Peyer's patch (tissue), 4 donors: ENCODE measurements at regions not wholly inside any gene's neighbourhood (a gene's known extent, or its start where the extent isn't known, plus 50 kb on each side); places are given as distances from the start of the nearest gene placed in this dataset.

Experiments used
- DNase-seq, 3 donors: peaks; one replicate each; pipeline ENCODE4 v3.0.0-alpha.2; 2017 to 2019
- H3K27ac ChIP-seq, 4 donors: fragments of 200-600 bp; sonication (generic); one replicate each; pipeline ENCODE4 v1.5.1; 2016 to 2019
- H3K27me3 ChIP-seq, 2 donors: fragments of 200-600 bp; sonication (generic); one replicate each; pipeline ENCODE4 v1.5.1; 2019
- H3K36me3 ChIP-seq, 3 donors: fragments of 200-600 bp; sonication (generic); one replicate each; pipeline ENCODE4 v1.5.1; 2016 to 2019
- H3K4me1 ChIP-seq, 4 donors: fragments of 200-600 bp; sonication (generic); one replicate each; pipeline ENCODE4 v1.5.1; 2016 to 2019
- H3K4me3 ChIP-seq, 4 donors: fragments of 200-600 bp; sonication (generic); 1 replicate in 3 of 4; 2 replicates in 1 of 4; pipeline ENCODE4 v1.5.1; 2016 to 2019; ENCODE audit warnings: mild to moderate bottlenecking in 1 of 4
- H3K9me3 ChIP-seq, 4 donors: fragments of 200-600 bp; sonication (generic); one replicate each; pipeline ENCODE4 v1.5.1; 2016 to 2019; ENCODE audit warnings: mild to moderate bottlenecking in 1 of 4
- CTCF ChIP-seq, 6 experiments: fragments of 450-650 bp in 4 of 6; fragments of 200-600 bp in 2 of 6; sonication (generic) in 1 of 6; IDR thresholded peaks; one replicate each; pipeline ENCODE4 v1.5.1; 2017 to 2019; ENCODE audit warnings: antibody characterized with exemption in 6 of 6, mild to moderate bottlenecking in 3 of 6, moderate library complexity in 1 of 6
- POLR2A ChIP-seq, 2 donors: fragments of 450-650 bp; IDR thresholded peaks; one replicate each; pipeline ENCODE4 v1.5.1; 2017; ENCODE audit warnings: antibody characterized with exemption in 2 of 2, mild to moderate bottlenecking in 2 of 2, moderate library complexity in 2 of 2

DNA sequence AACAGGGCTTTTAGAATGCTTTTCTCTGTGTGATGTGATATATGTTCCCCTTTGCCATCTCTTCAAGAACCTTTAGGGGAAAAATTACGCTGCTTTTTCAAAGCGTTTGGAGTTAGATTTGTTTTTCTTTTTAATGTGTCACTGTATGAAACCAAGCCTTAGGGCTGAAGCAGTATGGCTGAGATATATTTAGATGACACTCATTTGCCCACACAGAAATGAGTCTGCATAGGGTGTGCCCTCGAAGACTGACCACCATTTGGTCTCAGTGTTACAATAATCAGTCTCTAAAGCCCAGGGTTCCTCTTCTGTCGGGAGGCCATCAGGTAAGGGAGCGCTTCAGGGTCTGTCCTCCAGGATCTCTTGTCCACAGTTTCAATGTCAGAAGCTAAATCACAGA, 213.0 kb upstream of the NCAM1 start:
- H3K36me3 ChIP-seq = no peaks in the 10 kb centered on the region
- H3K27ac ChIP-seq = no peak overlapping the region
- TF ChIP-seq POLR2A (IDR thresholded peaks at IDR 0.05) = no peak
- TF ChIP-seq CTCF (IDR thresholded peaks at IDR 0.05) = no peak
- no peak for DNase-seq
- H3K4me1 ChIP-seq = no peaks in the 10 kb centered on the region
- H3K9me3 ChIP-seq = no peaks in the 10 kb centered on the region
- H3K27me3 ChIP-seq = no peaks in the 10 kb centered on the region
- H3K4me3 ChIP-seq = no peak overlapping the region

DNA sequence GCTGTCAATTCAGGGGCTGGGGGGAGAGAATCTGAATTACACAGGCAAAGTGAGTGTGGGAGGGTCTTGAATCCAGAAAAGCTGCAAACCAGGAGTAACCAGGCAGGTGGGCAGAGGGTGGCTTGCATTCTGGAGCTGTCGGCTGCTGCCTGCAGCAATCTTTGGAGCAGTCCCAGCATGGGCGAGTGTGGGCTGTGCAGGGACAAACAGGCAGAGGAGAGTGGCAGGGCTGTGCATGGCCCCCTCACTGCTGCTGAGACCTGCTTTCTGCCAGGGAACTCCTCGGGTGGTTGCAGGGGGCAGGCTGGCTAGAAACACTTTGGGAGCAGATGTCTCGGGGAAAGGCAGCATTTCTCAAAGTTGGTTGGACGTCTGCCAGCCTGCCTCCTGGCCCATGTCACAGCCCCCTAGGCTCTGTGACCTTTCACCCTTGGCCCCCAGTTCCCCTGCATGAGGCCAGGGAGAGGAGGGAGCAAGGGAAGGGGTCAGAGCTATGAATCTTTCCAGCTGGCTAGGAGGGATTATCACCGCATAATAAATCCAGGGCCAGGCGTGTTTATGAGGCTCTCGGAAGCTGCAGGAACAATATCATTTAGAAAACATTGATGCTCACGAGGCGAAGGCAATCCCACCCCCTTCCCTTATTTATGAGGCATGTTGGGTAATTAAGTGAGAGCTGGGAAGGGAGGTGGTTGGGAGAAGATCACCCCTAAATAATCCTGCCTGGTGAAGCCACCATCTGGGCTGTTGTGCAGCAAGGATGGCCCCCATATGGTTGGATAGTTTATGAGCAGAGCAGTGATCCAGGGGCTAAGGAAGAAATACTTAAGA, 212.3 kb upstream of the NCAM1 start:
- TF ChIP-seq POLR2A (IDR thresholded peaks at IDR 0.05) (no peak), CTCF (IDR thresholded peaks at IDR 0.05) (no peak)
- no peak for DNase-seq
- Histone ChIP-seq H3K27me3 (no peaks in the 10 kb centered on the region), H3K4me1 (no peaks in the 10 kb centered on the region), H3K36me3 (no peaks in the 10 kb centered on the region), H3K27ac (no peak overlapping the region), H3K9me3 (no peaks in the 10 kb centered on the region), H3K4me3 (no peak overlapping the region)

DNA sequence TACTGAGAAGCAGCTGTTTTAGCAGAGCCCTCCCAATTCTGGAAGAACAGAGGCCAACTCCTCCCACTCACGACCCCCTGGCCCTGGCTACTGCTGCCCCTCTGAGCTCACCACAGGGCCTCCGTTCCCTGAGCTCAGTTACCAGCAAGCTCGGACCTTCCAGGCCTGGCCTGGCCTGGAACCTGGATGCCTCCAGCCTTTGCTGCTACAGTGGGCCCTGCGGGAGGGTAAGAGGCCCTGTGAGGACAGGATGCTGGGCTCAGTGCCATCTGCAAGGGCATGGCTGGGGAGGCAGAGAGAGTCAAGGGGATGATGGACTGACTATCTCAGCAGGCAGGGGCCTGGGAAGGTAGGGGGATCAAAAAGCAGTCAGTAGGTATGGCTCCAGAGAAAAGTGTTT, 209.9 kb upstream of the NCAM1 start:
- no peaks in the 10 kb centered on the region for H3K27me3 ChIP-seq
- no peaks in the 10 kb centered on the region for H3K9me3 ChIP-seq
- TF ChIP-seq CTCF (IDR thresholded peaks at IDR 0.05) (no peak), POLR2A (IDR thresholded peaks at IDR 0.05) (no peak)
- no peak for DNase-seq
- H3K4me3 ChIP-seq = no peak overlapping the region
- H3K4me1 ChIP-seq = no peaks in the 10 kb centered on the region
- H3K36me3 ChIP-seq = no peaks in the 10 kb centered on the region
- no peak overlapping the region for H3K27ac ChIP-seq

DNA sequence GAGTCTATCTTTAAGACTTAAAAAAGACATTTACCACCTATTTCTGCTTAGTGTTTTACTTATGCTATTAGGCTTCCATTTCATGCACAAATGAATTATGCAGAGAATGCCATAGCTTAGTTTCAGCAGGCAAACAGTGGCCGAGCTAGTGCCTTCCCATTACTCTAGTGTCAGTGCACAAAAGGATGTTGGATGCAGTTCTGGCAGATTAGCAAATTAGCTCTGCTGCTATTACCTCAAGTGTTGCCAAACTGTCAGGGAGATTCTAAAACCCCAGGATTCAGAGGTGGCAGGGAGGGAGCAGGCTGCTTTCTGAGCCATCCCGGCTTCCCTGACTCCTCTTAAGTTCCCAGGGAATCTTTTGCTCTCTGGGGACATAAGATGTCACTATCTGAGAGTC, 209.4 kb upstream of the NCAM1 start:
- no peaks in the 10 kb centered on the region for H3K9me3 ChIP-seq
- H3K36me3 ChIP-seq = no peaks in the 10 kb centered on the region
- H3K27me3 ChIP-seq = no peaks in the 10 kb centered on the region
- H3K27ac ChIP-seq = no peak overlapping the region
- DNase-seq = no peak
- TF ChIP-seq CTCF (IDR thresholded peaks at IDR 0.05) = no peak
- no peak for TF ChIP-seq POLR2A (IDR thresholded peaks at IDR 0.05)
- no peak overlapping the region for H3K4me3 ChIP-seq
- no peaks in the 10 kb centered on the region for H3K4me1 ChIP-seq

GRCh38 chr11:112752563-112752962, 208.7 kb upstream of the NCAM1 start:
- no peak overlapping the region for H3K4me3 ChIP-seq
- no peaks in the 10 kb centered on the region for H3K36me3 ChIP-seq
- H3K4me1 ChIP-seq = no peaks in the 10 kb centered on the region
- H3K9me3 ChIP-seq = no peaks in the 10 kb centered on the region
- TF ChIP-seq POLR2A (IDR thresholded peaks at IDR 0.05) (no peak), CTCF (IDR thresholded peaks at IDR 0.05) (no peak)
- H3K27ac ChIP-seq = no peak overlapping the region
- no peak for DNase-seq
- no peaks in the 10 kb centered on the region for H3K27me3 ChIP-seq
